HUES48 (cell line): ENCODE measurements at regions not wholly inside any gene's neighbourhood (a gene's known extent, or its start where the extent isn't known, plus 50 kb on each side); places are given as distances from the start of the nearest gene placed in this dataset.

Experiments used
- H3K27ac ChIP-seq: one replicate; pipeline ENCODE4 v1.7.0; 2013; ENCODE audit warnings: low read depth, low read length, inconsistent platforms
- H3K27me3 ChIP-seq: 2 replicates; pipeline ENCODE4 v1.6.1; 2013; ENCODE audit warnings: mild to moderate bottlenecking, low read length; ENCODE audit not compliant: control insufficient read depth, insufficient read depth
- H3K36me3 ChIP-seq: 2 replicates; pipeline ENCODE4 v1.6.1; 2013; ENCODE audit warnings: low read length; ENCODE audit not compliant: control insufficient read depth, insufficient read depth
- H3K4me1 ChIP-seq: 2 replicates; pipeline ENCODE4 v1.6.1; 2013; ENCODE audit warnings: mild to moderate bottlenecking, low read length; ENCODE audit not compliant: control insufficient read depth, insufficient read depth
- H3K4me3 ChIP-seq: 2 replicates; pipeline ENCODE4 v1.5.1; 2013; ENCODE audit warnings: mild to moderate bottlenecking, low read depth, low read length
- H3K9ac ChIP-seq: 2 replicates; pipeline ENCODE4 v1.6.1; 2013; ENCODE audit warnings: mild to moderate bottlenecking, low read depth, low read length, moderate library complexity
- H3K9me3 ChIP-seq: 2 replicates; pipeline ENCODE4 v1.6.1; 2013; ENCODE audit warnings: low read length; ENCODE audit not compliant: control insufficient read depth, insufficient read depth

- Histone ChIP-seq H3K9ac (no peak overlapping the region), H3K27me3 (no peaks in the 10 kb centered on the region), H3K4me1 (no peaks in the 10 kb centered on the region), H3K36me3 (no peaks in the 10 kb centered on the region), H3K27ac (no peak overlapping the region), H3K9me3 (no peaks in the 10 kb centered on the region), H3K4me3 (no peak overlapping the region)
Measured at GRCh38 chr18:26719896-26720295, 145.6 kb downstream of the AQP4 start.

GRCh38 chr18:26717123-26717719 is 148.3 kb downstream of the AQP4 start:
- Histone ChIP-seq H3K27ac (no peak overlapping the region), H3K9ac (no peak overlapping the region), H3K27me3 (no peaks in the 10 kb centered on the region)

DNA sequence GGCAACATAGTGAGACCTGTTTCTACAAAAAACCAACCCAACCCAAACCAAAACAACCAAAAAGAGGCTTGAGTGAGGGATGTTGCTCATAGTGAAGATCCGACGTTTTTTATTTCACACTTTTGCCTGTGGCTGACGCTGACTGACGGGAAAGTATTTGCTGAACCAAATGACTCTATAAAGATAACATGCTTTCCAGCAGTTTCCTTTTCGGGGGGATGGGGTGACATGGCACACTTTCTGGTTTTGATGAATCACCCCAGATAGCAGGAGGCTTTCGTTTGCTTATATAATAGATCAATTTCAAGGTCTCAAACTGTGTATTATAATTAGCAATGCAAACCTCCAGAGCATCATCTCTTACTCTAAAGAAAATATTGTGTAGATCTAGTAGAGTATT is 150.8 kb downstream of the AQP4 start:
- Histone ChIP-seq H3K36me3 (no peaks in the 10 kb centered on the region), H3K4me3 (no peak overlapping the region), H3K27me3 (no peaks in the 10 kb centered on the region), H3K9ac (no peak overlapping the region), H3K9me3 (no peaks in the 10 kb centered on the region), H3K27ac (no peak overlapping the region), H3K4me1 (peaks cover 14% of the 10 kb centered on the region)

More at GRCh38 chr18:26717123-26717719, 148.3 kb downstream of the AQP4 start:
- Histone ChIP-seq H3K36me3 (no peaks in the 10 kb centered on the region), H3K4me1 (no peaks in the 10 kb centered on the region), H3K4me3 (no peak overlapping the region), H3K9me3 (no peaks in the 10 kb centered on the region)

DNA sequence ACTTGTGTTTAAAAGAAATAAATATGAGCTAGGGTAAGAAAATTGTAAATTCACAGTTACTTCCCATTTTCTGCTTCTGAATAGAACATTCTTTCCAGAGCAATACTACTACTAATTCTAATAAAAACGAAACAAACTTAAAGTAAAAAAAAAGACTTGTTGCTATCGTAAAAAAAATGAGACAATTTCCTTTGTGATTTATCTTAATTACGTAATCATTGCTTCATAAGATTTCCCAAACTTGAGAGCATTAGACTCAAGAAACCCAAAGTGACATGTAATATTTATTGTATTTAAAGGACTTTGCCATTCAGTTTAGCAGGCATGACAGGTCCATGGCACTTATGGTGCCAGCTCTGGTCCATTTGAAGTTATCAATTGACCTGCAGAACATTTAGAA is 153.8 kb downstream of the AQP4 start:
- Histone ChIP-seq H3K36me3 (no peaks in the 10 kb centered on the region), H3K27me3 (no peaks in the 10 kb centered on the region), H3K4me3 (no peak overlapping the region), H3K9ac (no peak overlapping the region), H3K27ac (no peak overlapping the region), H3K4me1 (peaks cover 23% of the 10 kb centered on the region), H3K9me3 (no peaks in the 10 kb centered on the region)

GRCh38 chr18:26710470-26711096 is 154.9 kb downstream of the AQP4 start:
- H3K4me1 ChIP-seq = peaks cover 23% of the 10 kb centered on the region
- H3K27me3 ChIP-seq = no peaks in the 10 kb centered on the region
- no peak overlapping the region for H3K9ac ChIP-seq
- no peaks in the 10 kb centered on the region for H3K9me3 ChIP-seq
- no peak overlapping the region for H3K27ac ChIP-seq
- no peaks in the 10 kb centered on the region for H3K36me3 ChIP-seq
- H3K4me3 ChIP-seq = no peak overlapping the region

GRCh38 chr18:26709897-26710296 is 155.6 kb downstream of the AQP4 start:
- H3K4me1 ChIP-seq = peaks cover 23% of the 10 kb centered on the region
- H3K9ac ChIP-seq = no peak overlapping the region
- no peak overlapping the region for H3K27ac ChIP-seq
- H3K36me3 ChIP-seq = no peaks in the 10 kb centered on the region
- no peaks in the 10 kb centered on the region for H3K27me3 ChIP-seq
- H3K9me3 ChIP-seq = no peaks in the 10 kb centered on the region
- H3K4me3 ChIP-seq = no peak overlapping the region

GRCh38 chr18:26708806-26709716 is 156.4 kb downstream of the AQP4 start:
- Histone ChIP-seq H3K4me3 (no peak overlapping the region), H3K4me1 (peaks cover 23% of the 10 kb centered on the region), H3K36me3 (no peaks in the 10 kb centered on the region), H3K9ac (no peak overlapping the region), H3K27ac (no peak overlapping the region), H3K27me3 (peaks cover 4% of the 10 kb centered on the region; the same call in 1 of the 2 replicates), H3K9me3 (no peaks in the 10 kb centered on the region)

DNA sequence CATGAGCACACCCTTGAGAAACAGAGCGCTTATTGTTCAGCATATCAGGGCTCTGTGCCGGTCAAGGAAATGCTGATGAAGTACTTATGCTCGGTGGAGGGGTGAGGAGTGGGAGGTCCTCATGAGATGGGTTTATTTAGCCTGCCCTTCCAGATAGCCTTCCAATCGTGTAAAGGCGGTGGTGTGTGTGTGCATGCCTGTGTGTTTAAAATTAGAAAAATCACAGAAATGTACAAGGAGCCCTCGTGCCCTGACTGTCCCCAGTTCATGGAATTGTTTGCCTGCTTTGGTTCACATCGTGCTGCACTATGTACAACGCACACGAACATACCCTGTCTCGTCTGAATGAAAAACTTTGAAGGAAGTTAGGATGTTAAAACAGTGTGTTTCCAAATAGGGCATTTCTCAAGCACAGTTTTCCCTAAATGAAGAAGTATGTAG is 158.6 kb downstream of the AQP4 start:
- peaks cover 21% of the 10 kb centered on the region for H3K27me3 ChIP-seq
- peaks cover 23% of the 10 kb centered on the region for H3K4me1 ChIP-seq
- H3K36me3 ChIP-seq = no peaks in the 10 kb centered on the region
- no peaks in the 10 kb centered on the region for H3K9me3 ChIP-seq
- H3K27ac ChIP-seq = no peak overlapping the region
- no peak overlapping the region for H3K4me3 ChIP-seq
- no peak overlapping the region for H3K9ac ChIP-seq

GRCh38 chr18:26705757-26706156 is 157.4 kb upstream of the KCTD1 start:
- Histone ChIP-seq H3K36me3 (no peaks in the 10 kb centered on the region), H3K4me3 (no peak overlapping the region), H3K9me3 (no peaks in the 10 kb centered on the region), H3K27ac (no peak overlapping the region), H3K9ac (no peak overlapping the region), H3K4me1 (peaks cover 19% of the 10 kb centered on the region), H3K27me3 (peaks cover 33% of the 10 kb centered on the region)

GRCh38 chr18:26703170-26703930 is 155.0 kb upstream of the KCTD1 start:
- no peak overlapping the region for H3K9ac ChIP-seq
- no peaks in the 10 kb centered on the region for H3K9me3 ChIP-seq
- H3K4me1 ChIP-seq = peaks cover 6% of the 10 kb centered on the region; the same call in 1 of the 2 replicates
- H3K36me3 ChIP-seq = no peaks in the 10 kb centered on the region
- no peak overlapping the region for H3K4me3 ChIP-seq
- H3K27me3 ChIP-seq = peaks cover 57% of the 10 kb centered on the region
- no peak overlapping the region for H3K27ac ChIP-seq
